ENCODE measurements at regions not wholly inside any gene's neighbourhood (a gene's known extent, or its start where the extent isn't known, plus 50 kb on each side); places are given as distances from the start of the nearest gene placed in this dataset.

DNA sequence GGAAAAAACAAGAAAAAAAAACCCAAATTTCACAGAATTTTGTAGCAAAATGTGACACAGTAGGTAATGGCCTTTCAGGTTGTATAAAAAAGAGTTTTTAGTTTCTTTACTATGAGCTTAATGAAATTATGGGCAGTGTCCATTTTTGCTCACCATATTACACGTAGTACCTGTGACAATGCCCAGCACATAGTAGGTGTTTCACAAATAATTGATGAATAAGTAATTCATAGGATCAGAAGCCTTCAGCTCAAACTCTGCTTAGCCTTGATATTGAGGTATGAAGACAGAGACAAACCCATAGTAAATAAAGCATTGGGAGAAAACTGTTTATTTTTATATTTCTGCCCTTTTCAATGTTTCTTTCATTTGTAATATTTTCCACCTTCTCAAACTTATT, 97.2 kb downstream of the LHX9 start:
- H3K4me3 ChIP-seq (replicated peaks in 1 of 3; ENCODE audit: insufficient read depth in 1 of 3, low read depth in 1 of 3, low read length in 3 of 3): no peak overlapping the region
- H4K20me1 ChIP-seq (replicated peaks; ENCODE audit: control insufficient read depth, extremely low read depth, insufficient read depth, low read length): no peaks in the 10 kb centered on the region
- H3K27me3 ChIP-seq (ENCODE audit: control insufficient read depth in 2 of 2, insufficient read depth in 2 of 2, low read length in 2 of 2): no peaks in the 10 kb centered on the region
- ChIA-PET CTCF (interaction anchor here (1.3 kb wide), 1 partner anchor 395 kb away, joined by 3 read pairs; no protein-coding TSS in a partner anchor), POLR2A (no interaction called here)
- H3K27ac ChIP-seq (ENCODE audit: insufficient read depth, low read depth, low read length): no peak overlapping the region
- no peak overlapping the region for H2AFZ ChIP-seq (ENCODE audit: low read depth, low read length)
- intact Hi-C loops (cut with micrococcal nuclease): no loop called here
- no peak for FAIRE-seq
- H3K9ac ChIP-seq (replicated peaks; ENCODE audit: extremely low read depth, insufficient read depth, low read length): no peak overlapping the region
- BruUV-seq (replicated peaks): no TSS peak
- no peaks in the 10 kb centered on the region for H3K4me1 ChIP-seq (ENCODE audit: control insufficient read depth, extremely low read depth, insufficient read depth, low read length)
- no peak for DNase-seq (ENCODE audit: low read depth, low spot score)
- H3K4me2 ChIP-seq (ENCODE audit: insufficient read depth, low read length): no peak overlapping the region
- dilution Hi-C loops (cut with MboI; ENCODE audit: extremely low pct_ligation_motif_present, low sequenced_read_pairs): no loop called here
- H3K9me3 ChIP-seq (replicated peaks; ENCODE audit: control insufficient read depth, insufficient read depth, low read length): no peaks in the 10 kb centered on the region
- no peaks in the 10 kb centered on the region for H3K79me2 ChIP-seq (ENCODE audit: control insufficient read depth, insufficient read depth, low read length)
- TF ChIP-seq POLR2A (IDR thresholded peaks at IDR 0.05; ENCODE audit: low read depth, low read length) (no peak), JUN (IDR thresholded peaks at IDR 0.05; ENCODE audit: borderline replicate concordance, insufficient read depth, insufficient read length, low read depth) (no peak), FOS (IDR thresholded peaks at IDR 0.05; ENCODE audit: borderline replicate concordance, insufficient read depth, low read length) (no peak), MYC (IDR thresholded peaks at IDR 0.05; ENCODE audit: low read depth, low read length) (no peak)
- TF ChIP-seq, protein P1, sequence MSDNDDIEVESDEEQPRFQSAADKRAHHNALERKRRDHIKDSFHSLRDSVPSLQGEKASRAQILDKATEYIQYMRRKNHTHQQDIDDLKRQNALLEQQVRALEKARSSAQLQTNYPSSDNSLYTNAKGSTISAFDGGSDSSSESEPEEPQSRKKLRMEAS (IDR thresholded peaks at IDR 0.05; ENCODE audit: insufficient read depth, insufficient read length): no peak
- H3K36me3 ChIP-seq (ENCODE audit: control insufficient read depth in 2 of 2, extremely low read depth in 1 of 2, insufficient read depth in 2 of 2, low read length in 2 of 2): no peaks in the 10 kb centered on the region
- H3K9me1 ChIP-seq (replicated peaks; ENCODE audit: control insufficient read depth, extremely low read depth, insufficient read depth, low read length): no peaks in the 10 kb centered on the region

DNA sequence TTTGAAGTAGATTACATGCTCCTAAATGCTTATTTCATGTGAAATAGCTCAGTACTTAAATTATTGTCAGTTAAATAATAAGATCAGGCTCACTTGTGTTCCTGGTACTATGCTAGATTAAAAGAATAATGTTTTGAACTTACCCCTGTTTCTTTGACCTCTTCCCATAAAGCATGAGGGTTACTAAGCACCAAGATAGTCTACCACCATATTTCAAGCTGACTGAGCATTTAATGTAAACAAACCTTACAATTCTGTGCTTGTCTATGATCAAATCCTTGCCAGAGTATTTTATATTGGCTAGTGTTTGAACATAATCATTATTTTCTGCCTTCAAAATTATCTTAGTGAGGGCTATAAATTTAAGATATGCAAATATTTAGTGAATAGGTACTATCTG, 98.1 kb downstream of the LHX9 start:
- Histone ChIP-seq H2AFZ (ENCODE audit: low read depth, low read length) (no peak overlapping the region), H3K9me3 (replicated peaks; ENCODE audit: control insufficient read depth, insufficient read depth, low read length) (no peaks in the 10 kb centered on the region), H3K79me2 (ENCODE audit: control insufficient read depth, insufficient read depth, low read length) (no peaks in the 10 kb centered on the region), H3K4me1 (ENCODE audit: control insufficient read depth, extremely low read depth, insufficient read depth, low read length) (no peaks in the 10 kb centered on the region), H3K27me3 (ENCODE audit: control insufficient read depth in 2 of 2, insufficient read depth in 2 of 2, low read length in 2 of 2) (no peaks in the 10 kb centered on the region), H3K4me2 (ENCODE audit: insufficient read depth, low read length) (no peak overlapping the region), H3K9ac (replicated peaks; ENCODE audit: extremely low read depth, insufficient read depth, low read length) (no peak overlapping the region), H3K36me3 (ENCODE audit: control insufficient read depth in 2 of 2, extremely low read depth in 1 of 2, insufficient read depth in 2 of 2, low read length in 2 of 2) (no peaks in the 10 kb centered on the region), H3K27ac (ENCODE audit: insufficient read depth, low read depth, low read length) (no peak overlapping the region), H3K9me1 (replicated peaks; ENCODE audit: control insufficient read depth, extremely low read depth, insufficient read depth, low read length) (no peaks in the 10 kb centered on the region), H3K4me3 (replicated peaks in 1 of 3; ENCODE audit: insufficient read depth in 1 of 3, low read depth in 1 of 3, low read length in 3 of 3) (no peak overlapping the region), H4K20me1 (replicated peaks; ENCODE audit: control insufficient read depth, extremely low read depth, insufficient read depth, low read length) (no peaks in the 10 kb centered on the region)
- TF ChIP-seq FOS (IDR thresholded peaks at IDR 0.05; ENCODE audit: borderline replicate concordance, insufficient read depth, low read length) (no peak), POLR2AphosphoS5 (IDR thresholded peaks at IDR 0.05; ENCODE audit: insufficient read depth, low read depth, low read length) (no peak)
- DNase-seq (ENCODE audit: low read depth, low spot score): no peak
- POLR2A ChIA-PET: no interaction called here
- dilution Hi-C loops (cut with MboI; ENCODE audit: extremely low pct_ligation_motif_present, low sequenced_read_pairs): no loop called here
- no peak for FAIRE-seq
- no TSS peak for BruUV-seq (replicated peaks)
- CTCF ChIA-PET: interaction anchor here (1.2 to 1.3 kb wide), 2 partner anchors 11 to 396 kb away, joined by 3 to 5 read pairs; no protein-coding TSS in a partner anchor
- intact Hi-C loops (cut with micrococcal nuclease): no loop called here
